IMR-90 (cell line): ENCODE measurements at regions not wholly inside any gene's neighbourhood (a gene's known extent, or its start where the extent isn't known, plus 50 kb on each side); places are given as distances from the start of the nearest gene placed in this dataset.

Source experiments
- BHLHE40 ChIP-seq: fragments of 150-350 bp; IDR thresholded peaks from 2 replicates; pipeline ENCODE4 v1.6.1; 2016; ENCODE audit warnings: mild to moderate bottlenecking, low read depth, low read length
- CEBPB ChIP-seq: IDR thresholded peaks from 2 replicates; pipeline ENCODE4 v1.6.1; 2012; ENCODE audit warnings: low read depth, low read length, improper control_type of control experiment
- FOS ChIP-seq: fragments of 150-350 bp; IDR thresholded peaks from 2 replicates; pipeline ENCODE4 v1.6.1; 2016; ENCODE audit warnings: low read depth, low read length
- POLR2A ChIP-seq: IDR thresholded peaks from 2 replicates; pipeline ENCODE4 v1.6.1; 2012; ENCODE audit warnings: mild to moderate bottlenecking, low read depth, low read length
- RAD21 ChIP-seq: IDR thresholded peaks from 2 replicates; pipeline ENCODE4 v1.6.1; 2012; ENCODE audit warnings: low read length, improper control_type of control experiment
- TF ChIP-seq, protein P1 (sequence below): conservative IDR thresholded peaks from 2 replicates; pipeline ENCODE4 v1.5.1; 2012; ENCODE audit warnings: mild to moderate bottlenecking, low read depth, low read length, improper control_type of control experiment

DNA sequence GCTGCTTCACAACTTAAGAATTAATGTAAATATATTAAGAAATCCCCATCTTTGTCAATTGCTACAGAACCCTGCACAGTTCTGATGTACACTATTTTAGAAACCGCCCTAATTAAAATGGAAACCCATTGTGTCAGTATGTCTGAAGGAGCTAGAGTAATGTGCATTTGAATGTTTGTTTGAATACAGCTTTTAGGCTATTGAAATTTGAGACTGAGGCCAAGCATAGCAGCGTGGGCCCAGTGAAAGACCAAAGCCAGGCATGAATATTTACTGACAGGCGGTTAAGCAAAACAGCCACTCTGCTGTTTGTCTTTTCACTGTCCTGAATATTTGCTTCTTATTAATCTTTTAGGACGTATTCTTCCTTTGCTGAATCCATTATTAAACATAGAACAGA lies 252.3 kb downstream of the IZUMO3 start:
- no peak for TF ChIP-seq POLR2A
- TF ChIP-seq, protein P1, sequence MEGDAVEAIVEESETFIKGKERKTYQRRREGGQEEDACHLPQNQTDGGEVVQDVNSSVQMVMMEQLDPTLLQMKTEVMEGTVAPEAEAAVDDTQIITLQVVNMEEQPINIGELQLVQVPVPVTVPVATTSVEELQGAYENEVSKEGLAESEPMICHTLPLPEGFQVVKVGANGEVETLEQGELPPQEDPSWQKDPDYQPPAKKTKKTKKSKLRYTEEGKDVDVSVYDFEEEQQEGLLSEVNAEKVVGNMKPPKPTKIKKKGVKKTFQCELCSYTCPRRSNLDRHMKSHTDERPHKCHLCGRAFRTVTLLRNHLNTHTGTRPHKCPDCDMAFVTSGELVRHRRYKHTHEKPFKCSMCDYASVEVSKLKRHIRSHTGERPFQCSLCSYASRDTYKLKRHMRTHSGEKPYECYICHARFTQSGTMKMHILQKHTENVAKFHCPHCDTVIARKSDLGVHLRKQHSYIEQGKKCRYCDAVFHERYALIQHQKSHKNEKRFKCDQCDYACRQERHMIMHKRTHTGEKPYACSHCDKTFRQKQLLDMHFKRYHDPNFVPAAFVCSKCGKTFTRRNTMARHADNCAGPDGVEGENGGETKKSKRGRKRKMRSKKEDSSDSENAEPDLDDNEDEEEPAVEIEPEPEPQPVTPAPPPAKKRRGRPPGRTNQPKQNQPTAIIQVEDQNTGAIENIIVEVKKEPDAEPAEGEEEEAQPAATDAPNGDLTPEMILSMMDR, result no peak
- TF ChIP-seq FOS, result no peak
- no peak for TF ChIP-seq BHLHE40
- no peak for TF ChIP-seq CEBPB
- TF ChIP-seq RAD21, result no peak
